HUES6 (cell line): ENCODE measurements at regions not wholly inside any gene's neighbourhood (a gene's known extent, or its start where the extent isn't known, plus 50 kb on each side); places are given as distances from the start of the nearest gene placed in this dataset.

ENCODE experiments used
- H3K27ac ChIP-seq: 2 replicates; pipeline ENCODE4 v1.7.0; 2013; ENCODE audit warnings: low read depth, mild to moderate bottlenecking, low read length, inconsistent platforms
- H3K27me3 ChIP-seq: 2 replicates; pipeline ENCODE4 v1.6.1; 2013; ENCODE audit warnings: low read length; ENCODE audit not compliant: control insufficient read depth, insufficient read depth
- H3K36me3 ChIP-seq: 2 replicates; pipeline ENCODE4 v1.6.1; 2013; ENCODE audit warnings: low read length; ENCODE audit not compliant: control insufficient read depth, insufficient read depth
- H3K4me1 ChIP-seq: 2 replicates; pipeline ENCODE4 v1.6.1; 2013; ENCODE audit warnings: low read length; ENCODE audit not compliant: control insufficient read depth, insufficient read depth
- H3K4me3 ChIP-seq: 2 replicates; pipeline ENCODE4 v1.5.1; 2013; ENCODE audit warnings: low read depth, low read length
- H3K9ac ChIP-seq: one replicate; pipeline ENCODE4 v1.6.1; 2013; ENCODE audit warnings: mild to moderate bottlenecking, low read length
- H3K9me3 ChIP-seq: 2 replicates; pipeline ENCODE4 v1.6.1; 2013; ENCODE audit warnings: low read depth, low read length; ENCODE audit not compliant: control insufficient read depth, insufficient read depth

- no peaks in the 10 kb centered on the region for H3K9me3 ChIP-seq
- no peak overlapping the region for H3K27ac ChIP-seq
- peak overlapping the region; percentile 20 for H3K9ac ChIP-seq
- H3K27me3 ChIP-seq = peaks cover 61% of the 10 kb centered on the region
- peaks cover 12% of the 10 kb centered on the region for H3K4me1 ChIP-seq
- peak overlapping the region; percentile 59 for H3K4me3 ChIP-seq
- no peaks in the 10 kb centered on the region for H3K36me3 ChIP-seq
Measured at GRCh38 chr12:94873734-94874517, 129.6 kb downstream of the NDUFA12 start.

GRCh38 chr12:94872971-94873733, 130.3 kb downstream of the NDUFA12 start:
- peaks cover 12% of the 10 kb centered on the region for H3K4me1 ChIP-seq
- H3K9ac ChIP-seq = no peak overlapping the region
- no peak overlapping the region for H3K27ac ChIP-seq
- no peaks in the 10 kb centered on the region for H3K36me3 ChIP-seq
- H3K27me3 ChIP-seq = peaks cover 61% of the 10 kb centered on the region
- peak overlapping the region; percentile 59 for H3K4me3 ChIP-seq
- no peaks in the 10 kb centered on the region for H3K9me3 ChIP-seq

GRCh38 chr12:94872671-94872970, 130.9 kb downstream of the NDUFA12 start:
- peak overlapping the region; percentile 59 for H3K4me3 ChIP-seq

GRCh38 chr12:94872007-94872653, 131.4 kb downstream of the NDUFA12 start:
- H3K4me1 ChIP-seq = peaks cover 12% of the 10 kb centered on the region
- no peak overlapping the region for H3K9ac ChIP-seq
- no peaks in the 10 kb centered on the region for H3K36me3 ChIP-seq
- H3K27me3 ChIP-seq = peaks cover 61% of the 10 kb centered on the region
- H3K27ac ChIP-seq = no peak overlapping the region
- H3K4me3 ChIP-seq = peak overlapping the region; percentile 59
- H3K9me3 ChIP-seq = no peaks in the 10 kb centered on the region

More at GRCh38 chr12:94872671-94872970, 130.9 kb downstream of the NDUFA12 start:
- Histone ChIP-seq H3K9ac (no peak overlapping the region), H3K27me3 (peaks cover 61% of the 10 kb centered on the region), H3K27ac (no peak overlapping the region), H3K36me3 (no peaks in the 10 kb centered on the region), H3K9me3 (no peaks in the 10 kb centered on the region), H3K4me1 (peaks cover 12% of the 10 kb centered on the region)

GRCh38 chr12:94870511-94870910, 133.0 kb downstream of the NDUFA12 start:
- Histone ChIP-seq H3K9me3 (no peaks in the 10 kb centered on the region), H3K36me3 (no peaks in the 10 kb centered on the region), H3K4me1 (peaks cover 12% of the 10 kb centered on the region), H3K27ac (no peak overlapping the region), H3K4me3 (no peak overlapping the region), H3K27me3 (peaks cover 50% of the 10 kb centered on the region), H3K9ac (no peak overlapping the region)

- no peak overlapping the region for H3K27ac ChIP-seq
- no peak overlapping the region for H3K9ac ChIP-seq
- peaks cover 27% of the 10 kb centered on the region for H3K27me3 ChIP-seq
- H3K4me3 ChIP-seq = no peak overlapping the region
- H3K36me3 ChIP-seq = no peaks in the 10 kb centered on the region
- no peaks in the 10 kb centered on the region for H3K9me3 ChIP-seq
- peaks cover 12% of the 10 kb centered on the region for H3K4me1 ChIP-seq
Measured at GRCh38 chr12:94868161-94868560, 135.3 kb downstream of the NDUFA12 start.

GRCh38 chr12:94867066-94867855, 136.2 kb downstream of the NDUFA12 start:
- H3K27me3 ChIP-seq = peaks cover 18% of the 10 kb centered on the region
- H3K27ac ChIP-seq = no peak overlapping the region
- no peak overlapping the region for H3K9ac ChIP-seq
- H3K4me1 ChIP-seq = peaks cover 12% of the 10 kb centered on the region
- no peaks in the 10 kb centered on the region for H3K36me3 ChIP-seq
- H3K9me3 ChIP-seq = no peaks in the 10 kb centered on the region
- no peak overlapping the region for H3K4me3 ChIP-seq

GRCh38 chr12:94864987-94865386, 138.5 kb downstream of the NDUFA12 start:
- H3K9me3 ChIP-seq = no peaks in the 10 kb centered on the region
- H3K4me1 ChIP-seq = no peaks in the 10 kb centered on the region
- H3K36me3 ChIP-seq = no peaks in the 10 kb centered on the region
- H3K27me3 ChIP-seq = no peaks in the 10 kb centered on the region
- H3K27ac ChIP-seq = no peak overlapping the region
- no peak overlapping the region for H3K4me3 ChIP-seq
- no peak overlapping the region for H3K9ac ChIP-seq

- no peaks in the 10 kb centered on the region for H3K27me3 ChIP-seq
Measured at GRCh38 chr12:94863321-94864035, 140.0 kb downstream of the NDUFA12 start.

GRCh38 chr12:94862421-94862820, 141.1 kb downstream of the NDUFA12 start:
- no peak overlapping the region for H3K4me3 ChIP-seq
- H3K27ac ChIP-seq = no peak overlapping the region
- H3K4me1 ChIP-seq = no peaks in the 10 kb centered on the region
- no peaks in the 10 kb centered on the region for H3K27me3 ChIP-seq
- H3K36me3 ChIP-seq = no peaks in the 10 kb centered on the region
- no peak overlapping the region for H3K9ac ChIP-seq
- no peaks in the 10 kb centered on the region for H3K9me3 ChIP-seq

More at GRCh38 chr12:94863321-94864035, 140.0 kb downstream of the NDUFA12 start:
- Histone ChIP-seq H3K27ac (no peak overlapping the region), H3K36me3 (no peaks in the 10 kb centered on the region), H3K9me3 (no peaks in the 10 kb centered on the region), H3K9ac (no peak overlapping the region), H3K4me1 (no peaks in the 10 kb centered on the region), H3K4me3 (no peak overlapping the region)
